IMR-90 (cell line): ENCODE measurements at regions not wholly inside any gene's neighbourhood (a gene's known extent, or its start where the extent isn't known, plus 50 kb on each side); places are given as distances from the start of the nearest gene placed in this dataset.

Experiments used
- ATAC-seq: fragments of 200-7000 bp; cut with Tn5 transposase; 2 replicates; pipeline ENCODE4 v1.9.1; 2020; ENCODE audit warnings: low read depth, mild to moderate bottlenecking, moderate library complexity
- BruUV-seq: library from RNA; stranded (reverse); fragments of 400-500 nt; replicated peaks from 2 replicates; lab custom pipeline; 2021; lab: Mats Ljungman, UMichigan
- CTCF ChIA-PET: fragments of 300-600 bp; formaldehyde crosslinking; extraction: SDS; loops from one replicate; lab custom pipeline; 2021; ENCODE audit warnings: antibody characterized with exemption; lab: Yijun Ruan, JAX
- POLR2A ChIA-PET: fragments of 300-600 bp; sonication (Branson Sonifier 250); formaldehyde crosslinking; loops from one replicate; lab custom pipeline; 2022; ENCODE audit warnings: antibody characterized with exemption; ENCODE audit not compliant: unreplicated experiment; lab: Charles Lee
- DNase-seq: peaks from one replicate; pipeline ENCODE4 v3.0.0; 2013
- H2AFZ ChIP-seq: replicated peaks from 2 replicates; pipeline ENCODE3; 2013; ENCODE audit warnings: low read length, mild to moderate bottlenecking; ENCODE audit not compliant: poor library complexity
- H2AK5ac ChIP-seq: 2 replicates; pipeline ENCODE4 v1.6.1; 2013; ENCODE audit warnings: low read depth, low read length, inconsistent platforms
- H2AK9ac ChIP-seq: replicated peaks from 2 replicates; pipeline ENCODE3; 2013; ENCODE audit warnings: mild to moderate bottlenecking, low read depth, low read length, moderate library complexity; ENCODE audit not compliant: poor library complexity
- H2BK120ac ChIP-seq: 2 replicates; pipeline ENCODE4 v1.6.1; 2013; ENCODE audit warnings: low read depth, low read length, inconsistent platforms
- H2BK15ac ChIP-seq: 3 replicates; pipeline ENCODE4 v1.6.1; 2013; ENCODE audit warnings: low read depth, low read length, inconsistent platforms
- H2BK20ac ChIP-seq: 2 replicates; pipeline ENCODE4 v1.6.1; 2013; ENCODE audit warnings: low read depth, mild to moderate bottlenecking, inconsistent platforms, low read length, moderate library complexity
- H2BK5ac ChIP-seq: 2 replicates; pipeline ENCODE4 v1.6.1; 2013; ENCODE audit warnings: mild to moderate bottlenecking, low read depth, low read length, inconsistent platforms; ENCODE audit not compliant: poor library complexity, severe bottlenecking
- H3K14ac ChIP-seq: replicated peaks from 2 replicates; pipeline ENCODE4 v1.6.1; 2013; ENCODE audit warnings: low read depth, low read length, inconsistent platforms
- H3K18ac ChIP-seq: 2 replicates; pipeline ENCODE4 v1.6.1; 2013; ENCODE audit warnings: low read depth, low read length, control low read depth
- H3K23ac ChIP-seq: 2 replicates; pipeline ENCODE4 v1.6.1; 2013; ENCODE audit warnings: low read depth, low read length, inconsistent platforms
- H3K27ac ChIP-seq: 2 replicates; pipeline ENCODE4 v1.5.1; 2013; ENCODE audit warnings: mild to moderate bottlenecking, control low read depth, low read length; ENCODE audit not compliant: insufficient read depth
- H3K27me3 ChIP-seq: 2 replicates; pipeline ENCODE4 v1.6.1; 2013; ENCODE audit warnings: low read length; ENCODE audit not compliant: control insufficient read depth, insufficient read depth
- H3K36me3 ChIP-seq: 2 replicates; pipeline ENCODE4 v1.6.1; 2013; ENCODE audit warnings: low read length, mixed read lengths; ENCODE audit not compliant: control insufficient read depth, insufficient read depth
- H3K4ac ChIP-seq: 2 replicates; pipeline ENCODE4 v1.6.1; 2013; ENCODE audit warnings: low read depth, low read length, inconsistent platforms
- H3K4me1 ChIP-seq: 2 replicates; pipeline ENCODE4 v1.6.1; 2013; ENCODE audit warnings: low read length, mixed read lengths; ENCODE audit not compliant: control insufficient read depth, insufficient read depth
- H3K4me2 ChIP-seq: 2 replicates; pipeline ENCODE4 v1.6.1; 2013; ENCODE audit warnings: low read depth, mild to moderate bottlenecking, control low read depth, low read length, moderate library complexity
- H3K4me3 ChIP-seq: 2 replicates; pipeline ENCODE4 v1.5.1; 2013; ENCODE audit warnings: low read depth, mild to moderate bottlenecking, control low read depth, low read length, moderate library complexity; ENCODE audit not compliant: insufficient read depth
- H3K56ac ChIP-seq: 2 replicates; pipeline ENCODE4 v1.6.1; 2013; ENCODE audit warnings: low read length, inconsistent platforms; ENCODE audit not compliant: insufficient read depth; ENCODE audit errors: extremely low read depth
- H3K79me1 ChIP-seq, 2 experiments: 2 replicates each; pipeline ENCODE4 v1.6.1; 2013; ENCODE audit warnings: low read length in 2 of 2, inconsistent platforms in 1 of 2, low read depth in 1 of 2
- H3K9ac ChIP-seq: 2 replicates; pipeline ENCODE4 v1.6.1; 2013; ENCODE audit warnings: low read depth, low read length, control low read depth
- H3K9me1 ChIP-seq: 2 replicates; pipeline ENCODE4 v1.6.1; 2013; ENCODE audit warnings: low read length, inconsistent platforms; ENCODE audit not compliant: insufficient read depth
- H3K9me3 ChIP-seq: 2 replicates; pipeline ENCODE4 v1.6.1; 2013; ENCODE audit warnings: low read length; ENCODE audit not compliant: control insufficient read depth, insufficient read depth
- H4K20me1 ChIP-seq: 2 replicates; pipeline ENCODE4 v1.6.1; 2013; ENCODE audit warnings: low read length, inconsistent platforms; ENCODE audit not compliant: insufficient read depth
- H4K5ac ChIP-seq: 2 replicates; pipeline ENCODE4 v1.6.1; 2013; ENCODE audit warnings: mild to moderate bottlenecking, low read depth, low read length, control low read depth
- H4K8ac ChIP-seq, 2 experiments: 2 replicates each; pipeline ENCODE4 v1.6.1; 2013; ENCODE audit warnings: low read depth in 2 of 2, low read length in 2 of 2, control low read depth in 1 of 2, inconsistent platforms in 1 of 2
- H4K91ac ChIP-seq: 2 replicates; pipeline ENCODE4 v1.6.1; 2013; ENCODE audit warnings: low read depth, low read length, inconsistent platforms; ENCODE audit not compliant: insufficient read depth
- BHLHE40 ChIP-seq: fragments of 150-350 bp; IDR thresholded peaks from 2 replicates; pipeline ENCODE4 v1.6.1; 2016; ENCODE audit warnings: mild to moderate bottlenecking, low read depth, low read length
- CHD1 ChIP-seq: IDR thresholded peaks from 2 replicates; pipeline ENCODE4 v1.6.1; 2012; ENCODE audit warnings: low read depth, low read length, improper control_type of control experiment
- MAZ ChIP-seq: IDR thresholded peaks from 2 replicates; pipeline ENCODE4 v1.6.1; 2012; ENCODE audit warnings: low read depth, mild to moderate bottlenecking, low read length, improper control_type of control experiment, moderate library complexity, borderline replicate concordance
- RAD21 ChIP-seq: IDR thresholded peaks from 2 replicates; pipeline ENCODE4 v1.6.1; 2012; ENCODE audit warnings: low read length, improper control_type of control experiment
- RFX5 ChIP-seq: IDR thresholded peaks from 2 replicates; pipeline ENCODE4 v1.8.0; 2012; ENCODE audit warnings: low read depth, mild to moderate bottlenecking, low read length, moderate library complexity
- SMC3 ChIP-seq: fragments of 150-350 bp; IDR thresholded peaks from 2 replicates; pipeline ENCODE4 v1.6.1; 2016; ENCODE audit warnings: low read depth, mild to moderate bottlenecking, antibody characterized with exemption, low read length, moderate library complexity
- WGBS, 2 experiments: methylation state at CpG; one replicate each; pipeline versions ENCODE4 v1.1.5 to v1.1.7; 2013; ENCODE audit warnings: missing lambda C conversion rate in 2 of 2; ENCODE audit not compliant: insufficient read length in 1 of 2; ENCODE audit errors: extremely low coverage in 2 of 2; 5-methylcytosine and 5-hydroxymethylcytosine counted together
- dilution Hi-C: fragments of 300-500 bp; cut with HindIII; formaldehyde crosslinking; loops from one replicate; pipeline ENCODE4 v1.14.3; 2018; ENCODE audit warnings: low sequenced_read_pairs; ENCODE audit not compliant: unreplicated experiment
- in situ Hi-C: fragments of 300-500 bp; cut with MboI; formaldehyde crosslinking; loops from 3 replicates; pipeline ENCODE4 v1.14.3; 2019; ENCODE audit warnings: low sequenced_read_pairs, inconsistent platforms, mixed read lengths
- intact Hi-C: fragments of 100-400 bp; cut with micrococcal nuclease; formaldehyde crosslinking; loops from 2 replicates; pipeline ENCODE4 v1.10.0; 2022
- TF ChIP-seq, protein P1 (sequence below): fragments of 150-350 bp; IDR thresholded peaks from 2 replicates; pipeline ENCODE4 v1.6.1; 2017; ENCODE audit warnings: mild to moderate bottlenecking, antibody characterized with exemption, low read length, low read depth
- TF ChIP-seq, protein P2 (sequence below): fragments of 150-350 bp; IDR thresholded peaks from 2 replicates; pipeline ENCODE4 v1.6.1; 2016; ENCODE audit warnings: low read depth, mild to moderate bottlenecking, low read length, moderate library complexity, borderline replicate concordance

DNA sequence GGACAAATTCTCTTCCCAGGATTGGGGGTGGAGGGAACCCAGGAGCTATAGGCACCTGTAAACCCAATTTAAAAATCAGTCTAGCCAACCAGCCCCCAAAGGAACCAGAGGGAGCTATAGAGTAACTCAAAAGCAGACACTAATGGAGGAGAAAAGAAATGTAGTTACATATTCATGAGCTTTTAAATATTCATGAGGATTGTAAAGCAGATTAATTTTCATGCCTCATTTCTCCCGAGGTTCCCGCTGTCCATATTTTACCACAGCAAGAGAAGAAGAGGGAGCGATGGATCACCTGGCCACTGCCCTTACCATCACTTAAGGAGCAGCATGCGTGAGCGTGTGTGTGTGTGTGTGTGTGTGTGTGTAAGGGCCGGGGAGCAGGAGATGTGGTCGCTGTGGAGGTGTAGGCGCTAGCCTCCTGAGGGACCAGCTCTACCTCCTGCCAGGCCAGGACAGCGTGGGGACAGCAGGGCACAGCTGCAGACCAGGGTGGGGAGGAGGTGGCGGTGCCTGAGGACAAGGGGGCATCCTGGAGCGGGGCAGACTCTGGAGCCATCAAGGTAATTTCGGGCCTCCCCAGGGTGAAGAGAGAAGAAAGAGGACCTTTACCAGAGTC is 100.7 kb upstream of the THY1 start:
- DNase-seq: no peak
- dilution Hi-C loops (no loop called here), in situ Hi-C loops (no loop called here), intact Hi-C loops (no loop called here)
- no peak for ATAC-seq
- Histone ChIP-seq H2AFZ (no peak overlapping the region), H3K4me3 (no peak overlapping the region), H4K8ac (no peak overlapping the region), H4K5ac (no peak overlapping the region), H3K9me3 (no peaks in the 10 kb centered on the region), H2AK5ac (no peak overlapping the region), H3K27me3 (peaks cover 53% of the 10 kb centered on the region), H3K56ac (no peak overlapping the region), H3K4ac (no peak overlapping the region), H4K20me1 (peaks cover 4% of the 10 kb centered on the region; the same call in 1 of the 2 replicates), H2BK5ac (no peak overlapping the region), H3K18ac (no peak overlapping the region), H4K91ac (no peak overlapping the region), H2BK20ac (no peak overlapping the region), H2BK120ac (no peak overlapping the region), H3K36me3 (no peaks in the 10 kb centered on the region), H2AK9ac (no peak overlapping the region), H3K4me1 (no peaks in the 10 kb centered on the region), H3K23ac (no peak overlapping the region), H3K27ac (no peak overlapping the region), H3K4me2 (no peak overlapping the region), H3K14ac (no peak overlapping the region), H3K79me1 (no peaks in the 10 kb centered on the region), H3K9ac (no peak overlapping the region), H2BK15ac (no peak overlapping the region), H3K9me1 (no peaks in the 10 kb centered on the region)
- no TSS peak for BruUV-seq
- WGBS, 2 experiments: no CpG with 5 or more reads among the region's 12 CpGs
- POLR2A ChIA-PET: no interaction called here
- TF ChIP-seq, protein P1, sequence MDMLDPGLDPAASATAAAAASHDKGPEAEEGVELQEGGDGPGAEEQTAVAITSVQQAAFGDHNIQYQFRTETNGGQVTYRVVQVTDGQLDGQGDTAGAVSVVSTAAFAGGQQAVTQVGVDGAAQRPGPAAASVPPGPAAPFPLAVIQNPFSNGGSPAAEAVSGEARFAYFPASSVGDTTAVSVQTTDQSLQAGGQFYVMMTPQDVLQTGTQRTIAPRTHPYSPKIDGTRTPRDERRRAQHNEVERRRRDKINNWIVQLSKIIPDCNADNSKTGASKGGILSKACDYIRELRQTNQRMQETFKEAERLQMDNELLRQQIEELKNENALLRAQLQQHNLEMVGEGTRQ: no peak
- no peak for TF ChIP-seq SMC3
- no peak for TF ChIP-seq RFX5
- TF ChIP-seq BHLHE40: no peak
- TF ChIP-seq MAZ: no peak
- TF ChIP-seq RAD21: no peak
- TF ChIP-seq CHD1: no peak
- TF ChIP-seq, protein P2, sequence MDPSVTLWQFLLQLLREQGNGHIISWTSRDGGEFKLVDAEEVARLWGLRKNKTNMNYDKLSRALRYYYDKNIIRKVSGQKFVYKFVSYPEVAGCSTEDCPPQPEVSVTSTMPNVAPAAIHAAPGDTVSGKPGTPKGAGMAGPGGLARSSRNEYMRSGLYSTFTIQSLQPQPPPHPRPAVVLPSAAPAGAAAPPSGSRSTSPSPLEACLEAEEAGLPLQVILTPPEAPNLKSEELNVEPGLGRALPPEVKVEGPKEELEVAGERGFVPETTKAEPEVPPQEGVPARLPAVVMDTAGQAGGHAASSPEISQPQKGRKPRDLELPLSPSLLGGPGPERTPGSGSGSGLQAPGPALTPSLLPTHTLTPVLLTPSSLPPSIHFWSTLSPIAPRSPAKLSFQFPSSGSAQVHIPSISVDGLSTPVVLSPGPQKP: no peak
- CTCF ChIA-PET: interaction anchor here (0.9 kb wide), 1 partner anchor 20 kb away, joined by 3 read pairs; no protein-coding TSS in a partner anchor
